Natural killer cell (primary cell): ENCODE measurements at regions not wholly inside any gene's neighbourhood (a gene's known extent, or its start where the extent isn't known, plus 50 kb on each side); places are given as distances from the start of the nearest gene placed in this dataset.

ENCODE experiments used
- ATAC-seq, 3 donors: fragments of 150-1000 bp in 2 of 3; fragments of 200-7000 bp in 1 of 3; cut with Tn5 transposase; 1 replicate in 1 of 3; 2 replicates in 2 of 3; pipeline ENCODE4 v1.10.0; 2021; ENCODE audit warnings: mild to moderate bottlenecking in 2 of 3, moderate library complexity in 2 of 3
- DNase-seq, 2 donors: peaks; one replicate each; pipeline versions ENCODE4 v3.0.0 to v3.0.0-alpha.2; 2013 to 2021; ENCODE audit warnings: mixed read lengths in 1 of 2
- H3K27ac ChIP-seq: one replicate; pipeline ENCODE4 v1.5.1; 2013; ENCODE audit warnings: mild to moderate bottlenecking, low read length
- H3K27me3 ChIP-seq: one replicate; pipeline ENCODE4 v1.6.1; 2013; ENCODE audit warnings: low read length; ENCODE audit not compliant: control insufficient read depth, insufficient read depth
- H3K36me3 ChIP-seq: one replicate; pipeline ENCODE4 v1.6.1; 2013; ENCODE audit warnings: low read length; ENCODE audit not compliant: control insufficient read depth, insufficient read depth
- H3K4me1 ChIP-seq: one replicate; pipeline ENCODE4 v1.6.1; 2013; ENCODE audit warnings: low read length; ENCODE audit not compliant: control insufficient read depth, insufficient read depth
- H3K4me3 ChIP-seq: one replicate; pipeline ENCODE4 v1.5.1; 2013; ENCODE audit warnings: low read length
- H3K9me3 ChIP-seq: one replicate; pipeline ENCODE4 v1.6.1; 2013; ENCODE audit warnings: low read length; ENCODE audit not compliant: control insufficient read depth, insufficient read depth
- H3K27ac Mint-ChIP-seq, 2 donors: one replicate each; pipeline ENCODE4 v1.8.0; 2022; ENCODE audit warnings: mild to moderate bottlenecking in 2 of 2, mixed read lengths in 2 of 2, moderate library complexity in 1 of 2
- H3K27me3 Mint-ChIP-seq, 2 donors: one replicate each; pipeline ENCODE4 v1.8.0; 2022; ENCODE audit warnings: low read depth in 2 of 2, mixed read lengths in 2 of 2
- H3K36me3 Mint-ChIP-seq: one replicate; pipeline ENCODE4 v1.8.0; 2022; ENCODE audit warnings: mixed read lengths
- H3K4me1 Mint-ChIP-seq, 2 donors: one replicate each; pipeline ENCODE4 v1.8.0; 2022; ENCODE audit warnings: mixed read lengths in 2 of 2
- H3K4me3 Mint-ChIP-seq: one replicate; pipeline ENCODE4 v1.8.0; 2022; ENCODE audit warnings: mild to moderate bottlenecking, moderate library complexity, mixed read lengths
- H3K9me3 Mint-ChIP-seq, 2 donors: one replicate each; pipeline ENCODE4 v1.8.0; 2022; ENCODE audit warnings: mixed read lengths in 2 of 2
- WGBS: methylation state at CpG from one replicate; pipeline ENCODE4 v1.1.7; 2013; ENCODE audit warnings: missing lambda C conversion rate; ENCODE audit not compliant: insufficient coverage; 5-methylcytosine and 5-hydroxymethylcytosine counted together
- intact Hi-C: fragments of 100-400 bp; cut with micrococcal nuclease; formaldehyde crosslinking; loops from one replicate; pipeline ENCODE4 v1.14.2; 2022
- TF ChIP-seq, protein P1 (sequence below): fragments of 200-600 bp; IDR thresholded peaks from one replicate; pipeline ENCODE4 v1.8.0; 2022; ENCODE audit warnings: antibody characterized with exemption

DNA sequence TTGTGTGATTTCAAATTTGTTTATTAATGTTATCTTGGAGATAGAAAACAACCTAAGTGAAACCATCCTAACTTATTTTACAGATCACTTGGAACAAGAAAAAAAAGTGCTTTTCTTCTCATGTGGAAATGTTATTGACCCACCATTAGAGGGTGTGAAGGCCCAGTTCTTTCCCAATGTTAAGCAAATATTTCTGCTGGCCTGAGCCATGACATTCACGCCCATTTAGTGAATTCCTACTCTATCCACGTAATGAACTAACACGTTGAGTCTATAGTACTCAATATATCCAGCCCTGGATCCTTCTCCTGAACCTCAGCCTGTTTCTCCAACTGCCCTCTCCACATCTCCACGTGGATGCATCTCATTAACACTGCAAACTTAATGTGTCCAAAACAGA lies 180.6 kb upstream of the ZFP64 start:
- H3K9me3 ChIP-seq, result no peaks in the 10 kb centered on the region
- ATAC-seq (no peak), DNase-seq (no peak)
- H3K4me1 ChIP-seq, result no peaks in the 10 kb centered on the region
- H3K4me3 Mint-ChIP-seq, result no peak overlapping the region
- TF ChIP-seq, protein P1, sequence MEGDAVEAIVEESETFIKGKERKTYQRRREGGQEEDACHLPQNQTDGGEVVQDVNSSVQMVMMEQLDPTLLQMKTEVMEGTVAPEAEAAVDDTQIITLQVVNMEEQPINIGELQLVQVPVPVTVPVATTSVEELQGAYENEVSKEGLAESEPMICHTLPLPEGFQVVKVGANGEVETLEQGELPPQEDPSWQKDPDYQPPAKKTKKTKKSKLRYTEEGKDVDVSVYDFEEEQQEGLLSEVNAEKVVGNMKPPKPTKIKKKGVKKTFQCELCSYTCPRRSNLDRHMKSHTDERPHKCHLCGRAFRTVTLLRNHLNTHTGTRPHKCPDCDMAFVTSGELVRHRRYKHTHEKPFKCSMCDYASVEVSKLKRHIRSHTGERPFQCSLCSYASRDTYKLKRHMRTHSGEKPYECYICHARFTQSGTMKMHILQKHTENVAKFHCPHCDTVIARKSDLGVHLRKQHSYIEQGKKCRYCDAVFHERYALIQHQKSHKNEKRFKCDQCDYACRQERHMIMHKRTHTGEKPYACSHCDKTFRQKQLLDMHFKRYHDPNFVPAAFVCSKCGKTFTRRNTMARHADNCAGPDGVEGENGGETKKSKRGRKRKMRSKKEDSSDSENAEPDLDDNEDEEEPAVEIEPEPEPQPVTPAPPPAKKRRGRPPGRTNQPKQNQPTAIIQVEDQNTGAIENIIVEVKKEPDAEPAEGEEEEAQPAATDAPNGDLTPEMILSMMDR, result no peak
- H3K27me3 ChIP-seq, result peaks cover 2% of the 10 kb centered on the region
- no peak overlapping the region for H3K27ac Mint-ChIP-seq
- 77% methylated on average over 4 of the region's 4 CpGs for WGBS
- H3K36me3 Mint-ChIP-seq, result no peaks in the 10 kb centered on the region
- H3K9me3 Mint-ChIP-seq, result no peaks in the 10 kb centered on the region
- no peak overlapping the region for H3K4me3 ChIP-seq
- H3K4me1 Mint-ChIP-seq, result no peaks in the 10 kb centered on the region
- intact Hi-C loops, result loop anchor here (10.0 kb wide), 1 partner anchor 57 kb away; no protein-coding TSS in a partner anchor
- H3K27ac ChIP-seq, result no peak overlapping the region
- peaks cover 10 to 37% of the 10 kb centered on the region in 2 donors for H3K27me3 Mint-ChIP-seq
- no peaks in the 10 kb centered on the region for H3K36me3 ChIP-seq

DNA sequence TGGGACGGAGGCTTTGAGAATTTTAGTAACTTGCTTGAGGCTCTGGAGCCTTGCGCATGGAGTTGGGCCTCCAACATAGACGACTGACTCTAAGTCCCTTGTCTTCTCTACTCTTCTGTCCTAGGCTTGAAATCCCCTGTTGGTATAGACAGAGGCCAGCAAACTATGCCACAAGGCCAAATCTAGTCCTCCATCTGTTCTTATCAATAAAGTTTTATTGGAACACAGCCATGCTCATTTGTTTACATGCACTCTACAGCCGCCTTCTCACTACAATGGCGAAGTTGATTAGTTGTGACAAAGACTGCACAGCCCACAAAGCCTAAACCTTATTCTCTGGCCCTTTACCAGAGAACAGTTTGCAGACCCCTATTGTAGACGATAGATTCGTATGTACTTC lies 174.1 kb upstream of the ZFP64 start:
- no peaks in the 10 kb centered on the region for H3K9me3 ChIP-seq
- TF ChIP-seq, protein P1, result no peak
- H3K27me3 Mint-ChIP-seq, result peaks cover 20 to 30% of the 10 kb centered on the region in 2 donors
- H3K9me3 Mint-ChIP-seq, result no peaks in the 10 kb centered on the region
- WGBS, result 84% methylated on average over 7 of the region's 7 CpGs
- H3K27ac ChIP-seq, result no peak overlapping the region
- intact Hi-C loops, result no loop called here
- H3K27ac Mint-ChIP-seq, result no peak overlapping the region
- H3K36me3 ChIP-seq, result no peaks in the 10 kb centered on the region
- no peak overlapping the region for H3K4me3 Mint-ChIP-seq
- H3K4me3 ChIP-seq, result no peak overlapping the region
- no peaks in the 10 kb centered on the region for H3K4me1 Mint-ChIP-seq
- no peak for DNase-seq
- no peak for ATAC-seq
- peaks cover 2% of the 10 kb centered on the region for H3K27me3 ChIP-seq
- no peaks in the 10 kb centered on the region for H3K36me3 Mint-ChIP-seq
- H3K4me1 ChIP-seq, result no peaks in the 10 kb centered on the region

- no peak overlapping the region for H3K4me3 ChIP-seq
- Mint-ChIP-seq H3K4me3 (no peak overlapping the region), H3K9me3 (no peaks in the 10 kb centered on the region), H3K36me3 (no peaks in the 10 kb centered on the region), H3K27ac (no peak overlapping the region), H3K27me3 (peaks cover 28 to 42% of the 10 kb centered on the region in 2 donors), H3K4me1 (no peaks in the 10 kb centered on the region)
- no peak overlapping the region for H3K27ac ChIP-seq
- WGBS, result no CpG with 5 or more reads among the region's 1 CpG
- H3K27me3 ChIP-seq, result peaks cover 2% of the 10 kb centered on the region
- no peaks in the 10 kb centered on the region for H3K9me3 ChIP-seq
- ATAC-seq, result no peak
- TF ChIP-seq, protein P1, result no peak
- intact Hi-C loops, result no loop called here
- no peaks in the 10 kb centered on the region for H3K36me3 ChIP-seq
- DNase-seq, result no peak
- H3K4me1 ChIP-seq, result no peaks in the 10 kb centered on the region
These were observed 172.8 kb upstream of the ZFP64 start for GRCh38 chr20:52364405-52364804.

DNA sequence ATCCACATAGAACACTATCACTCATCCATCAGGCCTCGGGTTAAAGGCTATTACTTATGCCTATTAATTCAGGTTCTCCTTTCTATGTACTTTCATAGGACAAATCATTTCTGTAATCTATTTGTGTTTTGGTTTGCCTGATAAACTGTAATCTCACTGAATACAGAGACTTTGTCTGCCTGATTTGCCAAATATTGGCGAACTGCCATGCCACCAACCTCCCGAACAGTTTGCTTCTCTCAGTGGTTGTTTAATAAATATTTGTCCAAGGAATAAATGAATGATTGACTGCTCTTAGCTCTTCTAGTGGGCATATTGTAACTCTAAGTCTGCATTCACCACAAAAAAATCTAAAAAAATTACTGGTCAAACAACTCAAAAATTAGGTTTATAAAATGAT lies 170.1 kb upstream of the ZFP64 start:
- Mint-ChIP-seq H3K27me3 (peaks cover 27 to 59% of the 10 kb centered on the region in 2 donors), H3K9me3 (no peaks in the 10 kb centered on the region), H3K4me1 (no peaks in the 10 kb centered on the region), H3K36me3 (no peaks in the 10 kb centered on the region), H3K27ac (no peak overlapping the region), H3K4me3 (no peak overlapping the region)
- no peaks in the 10 kb centered on the region for H3K36me3 ChIP-seq
- intact Hi-C loops, result no loop called here
- no peak overlapping the region for H3K4me3 ChIP-seq
- no peak for DNase-seq
- no peaks in the 10 kb centered on the region for H3K4me1 ChIP-seq
- WGBS, result 100% methylated on average over 2 of the region's 3 CpGs
- no peak overlapping the region for H3K27ac ChIP-seq
- no peak for ATAC-seq
- no peaks in the 10 kb centered on the region for H3K9me3 ChIP-seq
- TF ChIP-seq, protein P1, result no peak
- H3K27me3 ChIP-seq, result peaks cover 3% of the 10 kb centered on the region
